ENCODE measurements at regions not wholly inside any gene's neighbourhood (a gene's known extent, or its start where the extent isn't known, plus 50 kb on each side); places are given as distances from the start of the nearest gene placed in this dataset.
"Not testable (repeated sequence)": the region's sequence is repeated elsewhere in the genome, so short reads cannot be mapped to it uniquely, and the experiment has no call there.

GRCh38 chr3:20822251-20822650 lies 636.2 kb upstream of the SGO1 start:
- H3K4me1 ChIP-seq (ENCODE audit: insufficient read depth) = no peaks in the 10 kb centered on the region
- TF ChIP-seq EP300 (IDR thresholded peaks at IDR 0.05) (no peak), POLR2A (IDR thresholded peaks at IDR 0.05) (no peak)
- TF ChIP-seq, protein P1, sequence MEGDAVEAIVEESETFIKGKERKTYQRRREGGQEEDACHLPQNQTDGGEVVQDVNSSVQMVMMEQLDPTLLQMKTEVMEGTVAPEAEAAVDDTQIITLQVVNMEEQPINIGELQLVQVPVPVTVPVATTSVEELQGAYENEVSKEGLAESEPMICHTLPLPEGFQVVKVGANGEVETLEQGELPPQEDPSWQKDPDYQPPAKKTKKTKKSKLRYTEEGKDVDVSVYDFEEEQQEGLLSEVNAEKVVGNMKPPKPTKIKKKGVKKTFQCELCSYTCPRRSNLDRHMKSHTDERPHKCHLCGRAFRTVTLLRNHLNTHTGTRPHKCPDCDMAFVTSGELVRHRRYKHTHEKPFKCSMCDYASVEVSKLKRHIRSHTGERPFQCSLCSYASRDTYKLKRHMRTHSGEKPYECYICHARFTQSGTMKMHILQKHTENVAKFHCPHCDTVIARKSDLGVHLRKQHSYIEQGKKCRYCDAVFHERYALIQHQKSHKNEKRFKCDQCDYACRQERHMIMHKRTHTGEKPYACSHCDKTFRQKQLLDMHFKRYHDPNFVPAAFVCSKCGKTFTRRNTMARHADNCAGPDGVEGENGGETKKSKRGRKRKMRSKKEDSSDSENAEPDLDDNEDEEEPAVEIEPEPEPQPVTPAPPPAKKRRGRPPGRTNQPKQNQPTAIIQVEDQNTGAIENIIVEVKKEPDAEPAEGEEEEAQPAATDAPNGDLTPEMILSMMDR (IDR thresholded peaks at IDR 0.05) = no peak
- no peak for DNase-seq

GRCh38 chr3:20820872-20821271 lies 634.9 kb upstream of the SGO1 start:
- H3K36me3 ChIP-seq; DNase-seq; H3K27ac ChIP-seq; H3K4me1 ChIP-seq (ENCODE audit: insufficient read depth); H3K27me3 ChIP-seq; intact Hi-C loops (cut with DNase I); H3K9me3 ChIP-seq; H3K4me3 ChIP-seq: not testable (repeated sequence)
- WGBS, 3 donors = 92 to 94% (median 93%) methylated on average over 9 of the region's 9 CpGs

More at GRCh38 chr3:20822251-20822650, 636.2 kb upstream of the SGO1 start:
- H3K27ac ChIP-seq = no peak overlapping the region
- intact Hi-C loops (cut with DNase I) = no loop called here
- H3K4me3 ChIP-seq = no peak overlapping the region
- H3K9me3 ChIP-seq = peaks cover 0 to 3% of the 10 kb centered on the region in 2 donors
- no peaks in the 10 kb centered on the region for H3K27me3 ChIP-seq
- H3K36me3 ChIP-seq = no peaks in the 10 kb centered on the region

DNA sequence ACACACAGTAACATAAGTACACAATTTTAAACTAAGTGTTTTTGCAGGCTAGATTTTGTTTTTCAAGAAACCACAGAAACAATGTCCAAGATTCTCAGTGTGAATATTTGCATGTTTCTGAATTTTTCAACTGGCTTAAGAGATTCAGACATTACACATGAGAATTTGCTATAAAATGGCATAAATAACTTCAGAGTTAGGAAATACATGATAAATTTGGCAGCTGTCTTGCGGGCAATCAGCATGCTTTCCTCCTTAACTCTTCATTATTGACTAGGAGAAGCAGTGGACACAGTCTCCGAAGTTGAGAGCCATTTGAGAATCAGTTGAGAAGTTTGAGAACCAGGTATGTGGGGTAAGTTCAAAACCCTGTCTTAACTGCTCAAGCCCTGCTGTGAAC lies 625.6 kb upstream of the SGO1 start:
- Histone ChIP-seq H3K4me3 (no peak overlapping the region), H3K27ac (no peak overlapping the region), H3K9me3 (no peaks in the 10 kb centered on the region), H3K4me1 (ENCODE audit: insufficient read depth) (no peaks in the 10 kb centered on the region), H3K36me3 (no peaks in the 10 kb centered on the region), H3K27me3 (no peaks in the 10 kb centered on the region)
- 78 to 87% (median 82%) methylated on average over 2 of the region's 2 CpGs for WGBS, 3 donors
- no peak for DNase-seq
- intact Hi-C loops (cut with DNase I) = no loop called here
- TF ChIP-seq EP300 (IDR thresholded peaks at IDR 0.05) (no peak), POLR2A (IDR thresholded peaks at IDR 0.05) (no peak)
- TF ChIP-seq, protein P1 (IDR thresholded peaks at IDR 0.05) = no peak

DNA sequence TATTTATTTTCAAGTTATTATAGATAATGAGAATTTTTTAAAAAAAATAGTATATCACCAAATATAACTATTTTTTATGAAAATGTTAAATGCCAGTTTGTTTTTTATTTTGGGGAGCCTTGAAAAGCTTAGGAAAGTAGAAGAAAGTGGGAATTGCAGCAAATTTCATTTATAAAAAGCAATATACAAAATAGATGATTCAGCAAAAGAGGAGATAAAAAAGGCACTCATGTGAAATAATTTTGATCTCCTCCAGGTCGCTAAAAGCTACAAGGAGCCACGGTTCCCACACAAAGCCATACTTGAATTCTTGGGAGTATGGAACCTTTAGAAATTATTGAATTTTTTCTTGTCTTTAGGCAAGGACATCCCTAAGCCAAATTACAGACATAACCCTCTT lies 625.0 kb upstream of the SGO1 start:
- Histone ChIP-seq H3K4me1 (ENCODE audit: insufficient read depth) (no peaks in the 10 kb centered on the region), H3K4me3 (no peak overlapping the region), H3K27me3 (no peaks in the 10 kb centered on the region), H3K9me3 (no peaks in the 10 kb centered on the region), H3K27ac (no peak overlapping the region), H3K36me3 (no peaks in the 10 kb centered on the region)
- intact Hi-C loops (cut with DNase I) = no loop called here
- 61 to 71% (median 62%) methylated on average over 2 of the region's 2 CpGs for WGBS, 3 donors
- TF ChIP-seq POLR2A (IDR thresholded peaks at IDR 0.05) = no peak
- no peak for TF ChIP-seq EP300 (IDR thresholded peaks at IDR 0.05)
- TF ChIP-seq, protein P1 (IDR thresholded peaks at IDR 0.05) = no peak
- DNase-seq = no peak

DNA sequence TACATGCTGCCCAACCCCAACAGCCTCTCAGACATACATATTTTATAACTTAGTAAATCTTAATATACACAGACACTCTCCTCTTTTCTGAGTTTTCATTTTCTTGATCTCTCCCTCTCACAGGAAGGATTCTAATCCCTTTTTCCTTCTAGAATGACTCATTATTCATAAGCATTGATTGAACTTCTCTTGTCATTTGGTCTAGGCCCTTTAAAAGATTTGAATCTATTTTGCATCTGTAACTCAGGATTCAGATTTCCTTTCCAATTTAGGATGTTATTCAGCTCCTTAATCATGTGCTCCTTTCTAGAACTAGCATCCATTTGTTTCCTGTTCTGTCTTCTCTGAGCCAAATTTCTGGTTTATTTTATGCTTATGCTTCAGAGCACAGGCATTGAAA lies 624.5 kb upstream of the SGO1 start:
- TF ChIP-seq POLR2A (IDR thresholded peaks at IDR 0.05) (no peak), EP300 (IDR thresholded peaks at IDR 0.05) (no peak)
- TF ChIP-seq, protein P1 (IDR thresholded peaks at IDR 0.05) = no peak
- Histone ChIP-seq H3K4me3 (no peak overlapping the region), H3K27ac (no peak overlapping the region), H3K4me1 (ENCODE audit: insufficient read depth) (no peaks in the 10 kb centered on the region), H3K9me3 (no peaks in the 10 kb centered on the region), H3K27me3 (no peaks in the 10 kb centered on the region), H3K36me3 (no peaks in the 10 kb centered on the region)
- no peak for DNase-seq
- intact Hi-C loops (cut with DNase I) = no loop called here
